Cardiac muscle cell (in vitro differentiated cells and primary cell): ENCODE measurements at regions not wholly inside any gene's neighbourhood (a gene's known extent, or its start where the extent isn't known, plus 50 kb on each side); places are given as distances from the start of the nearest gene placed in this dataset.

Experiments
- DNase-seq, 2 donors: peaks; one replicate each; pipeline versions ENCODE4 v3.0.0 to v3.0.0-alpha.2; 2010 to 2017; ENCODE audit warnings: low read depth in 1 of 2, low spot score in 1 of 2
- H3K27ac ChIP-seq: fragments of 200-600 bp; sonication (generic); 2 replicates; pipeline ENCODE4 v1.5.1; 2016
- H3K27me3 ChIP-seq: fragments of 200-600 bp; sonication (generic); 2 replicates; pipeline ENCODE4 v1.6.0; 2016; ENCODE audit warnings: control low read depth
- H3K36me3 ChIP-seq: fragments of 200-600 bp; sonication (generic); 2 replicates; pipeline ENCODE4 v1.5.1; 2016; ENCODE audit warnings: control low read depth
- H3K4me1 ChIP-seq: fragments of 200-600 bp; sonication (generic); 2 replicates; pipeline ENCODE4 v1.8.1; 2017; ENCODE audit warnings: low read depth, mild to moderate bottlenecking, mixed run types
- H3K4me3 ChIP-seq: fragments of 200-600 bp; sonication (generic); 2 replicates; pipeline ENCODE4 v1.5.1; 2016; ENCODE audit warnings: mild to moderate bottlenecking
- H3K9me3 ChIP-seq: fragments of 200-600 bp; sonication (generic); 2 replicates; pipeline ENCODE4 v1.5.1; 2017; ENCODE audit warnings: low read depth, mild to moderate bottlenecking, control low read depth
- CTCF ChIP-seq: IDR thresholded peaks from 2 replicates; pipeline ENCODE4 v1.5.1; 2012; ENCODE audit warnings: low read depth, mild to moderate bottlenecking, low read length

GRCh38 chr11:39786682-39787081 lies 1672.8 kb downstream of the LRRC4C start:
- Histone ChIP-seq H3K27me3 (no peaks in the 10 kb centered on the region), H3K4me1 (no peaks in the 10 kb centered on the region), H3K27ac (no peak overlapping the region), H3K4me3 (no peak overlapping the region), H3K9me3 (no peaks in the 10 kb centered on the region), H3K36me3 (no peaks in the 10 kb centered on the region)
- no peak for TF ChIP-seq CTCF
- DNase-seq, result no peak

- no peak for DNase-seq
- H3K27me3 ChIP-seq, result no peaks in the 10 kb centered on the region
- no peak overlapping the region for H3K27ac ChIP-seq
- H3K4me3 ChIP-seq, result no peak overlapping the region
- TF ChIP-seq CTCF, result no peak
- H3K4me1 ChIP-seq, result no peaks in the 10 kb centered on the region
- H3K36me3 ChIP-seq, result no peaks in the 10 kb centered on the region
- no peaks in the 10 kb centered on the region for H3K9me3 ChIP-seq
Observed at GRCh38 chr11:39786281-39786680, 1673.2 kb downstream of the LRRC4C start.

- no peak overlapping the region for H3K27ac ChIP-seq
- H3K4me1 ChIP-seq, result no peaks in the 10 kb centered on the region
- H3K4me3 ChIP-seq, result no peak overlapping the region
- H3K9me3 ChIP-seq, result no peaks in the 10 kb centered on the region
- no peak for DNase-seq
- no peaks in the 10 kb centered on the region for H3K27me3 ChIP-seq
- TF ChIP-seq CTCF, result no peak
- no peaks in the 10 kb centered on the region for H3K36me3 ChIP-seq
Observed at GRCh38 chr11:39784873-39785272, 1674.6 kb downstream of the LRRC4C start.

- Histone ChIP-seq H3K4me3 (no peak overlapping the region), H3K4me1 (no peaks in the 10 kb centered on the region), H3K27me3 (no peaks in the 10 kb centered on the region), H3K9me3 (no peaks in the 10 kb centered on the region), H3K36me3 (no peaks in the 10 kb centered on the region), H3K27ac (no peak overlapping the region)
- no peak for TF ChIP-seq CTCF
- DNase-seq, result no peak
Observed at GRCh38 chr11:39780131-39780530, 1679.3 kb downstream of the LRRC4C start.

GRCh38 chr11:39777035-39777434 lies 1682.4 kb downstream of the LRRC4C start:
- Histone ChIP-seq H3K4me3 (no peak overlapping the region), H3K36me3 (no peaks in the 10 kb centered on the region)
- no peak for TF ChIP-seq CTCF

More at GRCh38 chr11:39777035-39777434, 1682.4 kb downstream of the LRRC4C start:
- no peak overlapping the region for H3K27ac ChIP-seq
- H3K4me1 ChIP-seq, result no peaks in the 10 kb centered on the region
- no peak for DNase-seq
- H3K27me3 ChIP-seq, result no peaks in the 10 kb centered on the region
- no peaks in the 10 kb centered on the region for H3K9me3 ChIP-seq
